NCI-H82 (cell line): ENCODE measurements at regions not wholly inside any gene's neighbourhood (a gene's known extent, or its start where the extent isn't known, plus 50 kb on each side); places are given as distances from the start of the nearest gene placed in this dataset.

ENCODE experiments used
- DNase-seq: peaks from one replicate; lab custom pipeline; 2025; lab: John Stamatoyannopoulos, UW

GRCh38 chr5:10849278-10849677 lies 88.2 kb upstream of the DAP start:
- no peak for DNase-seq

GRCh38 chr5:10844016-10844415 lies 83.0 kb upstream of the DAP start:
- no peak for DNase-seq

- DNase-seq = no peak
These were observed 81.8 kb upstream of the DAP start for GRCh38 chr5:10842823-10843222.

GRCh38 chr5:10839916-10840599 lies 79.0 kb upstream of the DAP start:
- DNase-seq = no peak

- no peak for DNase-seq
These were observed 78.1 kb upstream of the DAP start for GRCh38 chr5:10839118-10839517.

GRCh38 chr5:10838038-10838437 lies 77.0 kb upstream of the DAP start:
- no peak for DNase-seq

GRCh38 chr5:10836986-10837385 lies 76.0 kb upstream of the DAP start:
- no peak for DNase-seq

GRCh38 chr5:10834695-10835094 lies 73.7 kb upstream of the DAP start:
- DNase-seq = no peak

- DNase-seq = no peak
These were observed 72.0 kb upstream of the DAP start for GRCh38 chr5:10832987-10833386.

GRCh38 chr5:10832421-10832820 lies 71.4 kb upstream of the DAP start:
- no peak for DNase-seq

GRCh38 chr5:10831419-10831818 lies 70.4 kb upstream of the DAP start:
- DNase-seq = no peak

- DNase-seq = no peak
These were observed 67.2 kb upstream of the DAP start for GRCh38 chr5:10828241-10828640.

GRCh38 chr5:10827571-10827970 lies 66.5 kb upstream of the DAP start:
- DNase-seq = no peak

- DNase-seq = no peak
These were observed 65.9 kb upstream of the DAP start for GRCh38 chr5:10826971-10827370.

- no peak for DNase-seq
These were observed 65.0 kb upstream of the DAP start for GRCh38 chr5:10825897-10826644.

GRCh38 chr5:10812218-10812617 lies 51.2 kb upstream of the DAP start:
- DNase-seq = no peak
